PC-9 (cell line): ENCODE measurements at regions not wholly inside any gene's neighbourhood (a gene's known extent, or its start where the extent isn't known, plus 50 kb on each side); places are given as distances from the start of the nearest gene placed in this dataset.

ENCODE experiments used
- BruUV-seq: library from RNA; stranded (reverse); fragments of 400-500 nt; replicated peaks from 2 replicates; lab custom pipeline; 2021; lab: Mats Ljungman, UMichigan
- CTCF ChIA-PET: fragments of 300-600 bp; sonication (Branson Sonifier 250); formaldehyde crosslinking; loops from one replicate; lab custom pipeline; 2022; ENCODE audit warnings: antibody characterized with exemption; lab: Charles Lee
- POLR2A ChIA-PET: fragments of 300-600 bp; sonication (Branson Sonifier 250); formaldehyde crosslinking; loops from one replicate; lab custom pipeline; 2022; ENCODE audit warnings: antibody characterized with exemption; ENCODE audit not compliant: unreplicated experiment; lab: Charles Lee
- DNase-seq, 2 experiments: peaks; one replicate each; pipeline versions ENCODE4 v3.0.0 to v3.0.0-alpha.2; 2015 to 2022; ENCODE audit warnings: mixed read lengths in 1 of 2
- H2AFZ ChIP-seq: fragments of 200-600 bp; sonication (generic); 2 replicates; pipeline ENCODE4 v1.8.1; 2017; ENCODE audit warnings: antibody characterized with exemption
- H3F3A ChIP-seq: fragments of 200-600 bp; sonication (generic); 2 replicates; pipeline ENCODE4 v1.8.1; 2017; ENCODE audit warnings: antibody characterized with exemption, mild to moderate bottlenecking, low read depth; ENCODE audit not compliant: insufficient read depth
- H3K27ac ChIP-seq: fragments of 200-600 bp; sonication (generic); 2 replicates; pipeline ENCODE4 v1.6.1; 2016; ENCODE audit warnings: mixed run types
- H3K27me3 ChIP-seq: fragments of 200-600 bp; sonication (generic); 2 replicates; pipeline ENCODE4 v1.6.1; 2016; ENCODE audit warnings: low read depth, mixed run types; ENCODE audit not compliant: insufficient read depth
- H3K36me3 ChIP-seq: fragments of 200-600 bp; sonication (generic); 2 replicates; pipeline ENCODE4 v1.6.1; 2016; ENCODE audit warnings: low read depth, mixed run types
- H3K4me1 ChIP-seq: fragments of 200-600 bp; sonication (generic); replicated peaks from 2 replicates; pipeline ENCODE4 v1.6.1; 2016; ENCODE audit warnings: mixed run types; ENCODE audit not compliant: insufficient read depth
- H3K4me2 ChIP-seq: fragments of 200-600 bp; sonication (generic); 2 replicates; pipeline ENCODE4 v1.6.1; 2017; ENCODE audit warnings: mixed run types
- H3K4me3 ChIP-seq: fragments of 200-600 bp; sonication (generic); 2 replicates; pipeline ENCODE4 v1.6.1; 2016; ENCODE audit warnings: mixed run types
- H3K79me2 ChIP-seq: fragments of 200-600 bp; sonication (generic); 2 replicates; pipeline ENCODE4 v1.6.1; 2017; ENCODE audit warnings: low read depth, mixed run types
- H3K9me2 ChIP-seq: fragments of 200-600 bp; sonication (generic); 2 replicates; pipeline ENCODE4 v1.8.1; 2017; ENCODE audit warnings: mild to moderate bottlenecking; ENCODE audit not compliant: insufficient read depth
- H3K9me3 ChIP-seq: fragments of 200-600 bp; sonication (generic); 2 replicates; pipeline ENCODE4 v1.8.1; 2016; ENCODE audit warnings: low read depth; ENCODE audit not compliant: insufficient read depth
- H4K20me1 ChIP-seq: fragments of 200-600 bp; sonication (generic); 2 replicates; pipeline ENCODE4 v1.8.1; 2017; ENCODE audit not compliant: insufficient read depth
- EZH2 ChIP-seq: fragments of 200-600 bp; sonication (generic); IDR thresholded peaks from 2 replicates; pipeline ENCODE4 v1.8.0; 2017; ENCODE audit warnings: antibody characterized with exemption, low read depth
- intact Hi-C: fragments of 100-400 bp; cut with micrococcal nuclease; formaldehyde crosslinking; loops from one replicate; pipeline ENCODE4 v1.10.0; 2022; ENCODE audit not compliant: unreplicated experiment
- TF ChIP-seq, protein P1 (sequence below): fragments of 200-600 bp; sonication (generic); conservative IDR thresholded peaks from 2 replicates; pipeline ENCODE4 v1.6.1; 2017; ENCODE audit warnings: mixed run types, antibody characterized with exemption, mild to moderate bottlenecking, moderate library complexity

DNA sequence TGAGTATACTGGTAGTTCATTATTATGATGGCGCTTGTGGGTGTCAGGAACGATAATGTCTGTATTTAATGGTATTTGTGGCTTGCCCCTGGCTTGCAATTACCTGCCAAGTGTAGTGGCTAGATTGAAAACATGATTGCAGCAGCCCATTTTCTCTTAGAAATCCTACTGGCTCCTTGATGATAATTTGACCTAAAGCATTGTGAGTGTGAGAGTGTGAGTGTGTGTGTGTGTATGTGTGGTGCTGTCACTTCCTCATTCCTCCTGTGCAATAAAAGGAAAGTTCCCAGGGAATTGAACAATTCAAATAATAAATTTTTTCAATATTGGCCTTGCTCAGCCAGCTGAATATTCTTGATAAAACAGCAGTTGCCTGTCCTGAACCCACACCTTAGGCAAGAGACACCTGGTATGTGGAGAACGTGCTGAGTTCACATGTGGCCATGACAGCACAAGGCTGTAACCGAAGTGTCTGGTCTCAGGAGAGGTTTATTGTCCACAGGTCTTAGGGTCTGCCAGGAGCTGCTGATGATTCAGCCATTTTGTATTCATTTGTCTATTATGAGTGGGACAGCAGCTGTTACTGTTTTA, 193.3 kb downstream of the CD47 start:
- peaks cover 8% of the 10 kb centered on the region for H3K4me1 ChIP-seq
- no peaks in the 10 kb centered on the region for H3K36me3 ChIP-seq
- BruUV-seq = no TSS peak
- no peak overlapping the region for H3K27ac ChIP-seq
- H3K27me3 ChIP-seq = no peaks in the 10 kb centered on the region
- TF ChIP-seq, protein P1, sequence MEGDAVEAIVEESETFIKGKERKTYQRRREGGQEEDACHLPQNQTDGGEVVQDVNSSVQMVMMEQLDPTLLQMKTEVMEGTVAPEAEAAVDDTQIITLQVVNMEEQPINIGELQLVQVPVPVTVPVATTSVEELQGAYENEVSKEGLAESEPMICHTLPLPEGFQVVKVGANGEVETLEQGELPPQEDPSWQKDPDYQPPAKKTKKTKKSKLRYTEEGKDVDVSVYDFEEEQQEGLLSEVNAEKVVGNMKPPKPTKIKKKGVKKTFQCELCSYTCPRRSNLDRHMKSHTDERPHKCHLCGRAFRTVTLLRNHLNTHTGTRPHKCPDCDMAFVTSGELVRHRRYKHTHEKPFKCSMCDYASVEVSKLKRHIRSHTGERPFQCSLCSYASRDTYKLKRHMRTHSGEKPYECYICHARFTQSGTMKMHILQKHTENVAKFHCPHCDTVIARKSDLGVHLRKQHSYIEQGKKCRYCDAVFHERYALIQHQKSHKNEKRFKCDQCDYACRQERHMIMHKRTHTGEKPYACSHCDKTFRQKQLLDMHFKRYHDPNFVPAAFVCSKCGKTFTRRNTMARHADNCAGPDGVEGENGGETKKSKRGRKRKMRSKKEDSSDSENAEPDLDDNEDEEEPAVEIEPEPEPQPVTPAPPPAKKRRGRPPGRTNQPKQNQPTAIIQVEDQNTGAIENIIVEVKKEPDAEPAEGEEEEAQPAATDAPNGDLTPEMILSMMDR = no peak
- no peak for TF ChIP-seq EZH2
- ChIA-PET POLR2A (no interaction called here), CTCF (no interaction called here)
- H3K79me2 ChIP-seq = no peaks in the 10 kb centered on the region
- H3K4me2 ChIP-seq = no peak overlapping the region
- peak in 1 of 2 experiments; percentile 62 for DNase-seq
- no peaks in the 10 kb centered on the region for H3K9me2 ChIP-seq
- no peaks in the 10 kb centered on the region for H3K9me3 ChIP-seq
- intact Hi-C loops = no loop called here
- H4K20me1 ChIP-seq = no peaks in the 10 kb centered on the region
- H2AFZ ChIP-seq = peak overlapping the region; percentile 3; the same call in 1 of the 2 replicates
- no peak overlapping the region for H3K4me3 ChIP-seq
- no peaks in the 10 kb centered on the region; the same call in 1 of the 2 replicates for H3F3A ChIP-seq

DNA sequence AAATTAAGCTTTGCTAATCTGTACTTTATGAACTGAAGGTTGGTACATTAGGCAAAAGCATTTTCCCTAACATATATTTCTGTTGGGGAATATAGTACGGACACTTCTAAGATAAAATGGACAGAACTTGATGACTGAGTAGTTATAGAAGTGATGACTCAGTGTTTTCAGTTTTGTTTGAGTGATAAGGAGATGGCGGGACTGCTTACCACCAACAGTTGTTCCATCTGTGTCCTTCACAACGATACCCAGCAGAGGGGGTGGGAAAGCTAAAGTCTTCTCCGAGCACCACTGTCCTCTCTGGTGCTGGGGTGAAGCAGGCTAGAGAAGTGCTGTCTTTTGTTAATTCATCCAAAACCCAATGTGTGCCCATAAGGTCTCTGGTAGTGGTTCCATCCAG, 195.8 kb downstream of the CD47 start:
- Histone ChIP-seq H3K4me3 (no peak overlapping the region), H3K9me2 (no peaks in the 10 kb centered on the region), H4K20me1 (no peaks in the 10 kb centered on the region), H3K27me3 (no peaks in the 10 kb centered on the region), H3K4me2 (no peak overlapping the region), H3K4me1 (peaks cover 5% of the 10 kb centered on the region), H3K79me2 (no peaks in the 10 kb centered on the region), H3K27ac (no peak overlapping the region), H2AFZ (no peak overlapping the region), H3K36me3 (no peaks in the 10 kb centered on the region), H3K9me3 (no peaks in the 10 kb centered on the region), H3F3A (no peaks in the 10 kb centered on the region)
- intact Hi-C loops = no loop called here
- POLR2A ChIA-PET = no interaction called here
- no peak for TF ChIP-seq EZH2
- TF ChIP-seq, protein P1 = no peak
- no peak for DNase-seq
- no TSS peak for BruUV-seq
- CTCF ChIA-PET = interaction anchor here (0.5 kb wide), 1 partner anchor 1199 kb away, joined by 4 read pairs; no protein-coding TSS in a partner anchor

DNA sequence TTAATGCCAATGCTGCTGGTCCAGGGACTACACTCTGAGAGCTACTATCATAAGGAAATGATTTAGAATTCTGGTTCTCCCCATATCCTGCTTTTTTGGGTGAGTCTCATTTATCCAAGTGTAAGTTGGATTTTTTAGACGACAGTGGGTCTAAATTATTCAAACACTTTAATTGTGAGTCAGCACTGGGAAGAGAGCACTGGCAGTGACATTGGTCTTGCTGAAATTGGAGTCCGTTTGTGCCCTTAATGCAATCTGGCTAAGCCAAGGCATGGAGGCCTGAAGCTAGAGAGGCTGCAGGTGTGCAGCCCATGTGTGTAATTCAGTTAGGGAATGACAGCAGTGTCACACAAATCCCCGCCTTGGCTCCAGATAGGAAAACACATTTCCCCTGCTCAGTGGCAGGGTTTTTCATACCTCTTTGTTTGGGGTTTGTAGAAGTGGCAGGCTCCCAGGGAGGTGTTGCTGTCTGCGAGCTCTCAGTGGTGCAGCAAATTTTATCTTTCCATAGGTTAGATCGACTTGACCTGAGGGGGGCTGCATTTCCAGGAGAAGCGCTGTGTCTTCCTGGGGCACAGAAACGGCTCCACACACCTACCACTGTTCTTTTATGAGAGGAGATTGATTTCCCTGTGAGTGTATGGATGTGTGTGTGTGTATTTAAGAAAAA, 197.7 kb downstream of the CD47 start:
- ChIA-PET CTCF (interaction anchor here (0.6 kb wide), 1 partner anchor 699 kb away, joined by 10 read pairs; no protein-coding TSS in a partner anchor), POLR2A (no interaction called here)
- H3K4me1 ChIP-seq = no peaks in the 10 kb centered on the region; the same call in 1 of the 2 replicates
- H3K79me2 ChIP-seq = no peaks in the 10 kb centered on the region
- H3K4me2 ChIP-seq = no peak overlapping the region
- H4K20me1 ChIP-seq = no peaks in the 10 kb centered on the region
- intact Hi-C loops = no loop called here
- H3K9me2 ChIP-seq = no peaks in the 10 kb centered on the region
- no TSS peak for BruUV-seq
- H3K4me3 ChIP-seq = no peak overlapping the region
- no peaks in the 10 kb centered on the region for H3F3A ChIP-seq
- no peaks in the 10 kb centered on the region for H3K9me3 ChIP-seq
- DNase-seq = no peak
- H2AFZ ChIP-seq = no peak overlapping the region
- no peaks in the 10 kb centered on the region for H3K27me3 ChIP-seq
- TF ChIP-seq, protein P1 = no peak
- no peak for TF ChIP-seq EZH2
- H3K27ac ChIP-seq = no peak overlapping the region
- H3K36me3 ChIP-seq = no peaks in the 10 kb centered on the region
